ENCODE measurements at regions not wholly inside any gene's neighbourhood (a gene's known extent, or its start where the extent isn't known, plus 50 kb on each side); places are given as distances from the start of the nearest gene placed in this dataset.
"Not testable (repeated sequence)": the region's sequence is repeated elsewhere in the genome, so short reads cannot be mapped to it uniquely, and the experiment has no call there.

DNA sequence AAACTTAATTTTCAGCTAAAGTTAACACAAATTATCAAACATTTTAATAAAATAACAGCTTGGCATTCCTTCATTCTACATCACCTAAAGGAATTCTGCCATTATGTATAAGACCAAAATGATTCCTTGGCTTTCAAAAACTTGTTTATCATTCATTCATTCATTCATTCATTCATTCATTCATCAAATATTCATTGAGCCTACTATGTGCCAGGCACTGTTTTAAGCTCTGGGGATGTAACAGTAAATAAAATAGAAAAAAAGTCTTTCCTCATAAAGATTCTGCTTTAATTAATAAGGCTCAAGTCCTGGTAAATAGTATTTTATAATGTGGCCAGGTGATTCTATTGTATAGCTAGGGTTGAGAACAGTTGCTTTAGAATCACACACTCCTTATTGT, 127.9 kb downstream of the GPR85 start:
- no peak for ATAC-seq
- Histone ChIP-seq H3K4me3 (no peak overlapping the region), H3K4me1 (no peaks in the 10 kb centered on the region), H3K27ac (no peak overlapping the region), H3K27me3 (ENCODE audit: low read depth) (no peaks in the 10 kb centered on the region), H3K9me3 (no peaks in the 10 kb centered on the region), H3K36me3 (no peaks in the 10 kb centered on the region)
- intact Hi-C loops (cut with DNase I): no loop called here
- DNase-seq: no peak
- TF ChIP-seq, protein P1, sequence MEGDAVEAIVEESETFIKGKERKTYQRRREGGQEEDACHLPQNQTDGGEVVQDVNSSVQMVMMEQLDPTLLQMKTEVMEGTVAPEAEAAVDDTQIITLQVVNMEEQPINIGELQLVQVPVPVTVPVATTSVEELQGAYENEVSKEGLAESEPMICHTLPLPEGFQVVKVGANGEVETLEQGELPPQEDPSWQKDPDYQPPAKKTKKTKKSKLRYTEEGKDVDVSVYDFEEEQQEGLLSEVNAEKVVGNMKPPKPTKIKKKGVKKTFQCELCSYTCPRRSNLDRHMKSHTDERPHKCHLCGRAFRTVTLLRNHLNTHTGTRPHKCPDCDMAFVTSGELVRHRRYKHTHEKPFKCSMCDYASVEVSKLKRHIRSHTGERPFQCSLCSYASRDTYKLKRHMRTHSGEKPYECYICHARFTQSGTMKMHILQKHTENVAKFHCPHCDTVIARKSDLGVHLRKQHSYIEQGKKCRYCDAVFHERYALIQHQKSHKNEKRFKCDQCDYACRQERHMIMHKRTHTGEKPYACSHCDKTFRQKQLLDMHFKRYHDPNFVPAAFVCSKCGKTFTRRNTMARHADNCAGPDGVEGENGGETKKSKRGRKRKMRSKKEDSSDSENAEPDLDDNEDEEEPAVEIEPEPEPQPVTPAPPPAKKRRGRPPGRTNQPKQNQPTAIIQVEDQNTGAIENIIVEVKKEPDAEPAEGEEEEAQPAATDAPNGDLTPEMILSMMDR (IDR thresholded peaks at IDR 0.05): no peak

DNA sequence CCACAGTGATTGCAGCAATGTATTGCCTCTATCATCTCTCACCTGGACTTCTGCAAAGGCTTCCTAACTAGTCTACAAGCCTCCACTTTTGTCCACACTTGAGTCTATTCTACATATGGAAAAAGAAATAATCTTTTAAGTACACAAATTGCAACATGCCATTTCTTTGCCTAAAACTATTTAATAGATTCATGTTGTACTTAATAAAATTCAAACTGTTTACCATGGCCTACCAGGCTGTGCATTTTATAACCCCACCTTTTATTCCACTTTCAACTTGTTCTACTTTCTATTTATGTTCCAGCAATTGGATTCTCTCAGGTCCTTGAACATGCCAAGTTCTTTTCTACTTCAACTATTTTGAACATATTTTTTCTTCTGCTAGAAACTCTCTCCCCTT, 128.7 kb downstream of the GPR85 start:
- no peaks in the 10 kb centered on the region for H3K9me3 ChIP-seq
- DNase-seq (no peak), ATAC-seq (no peak)
- H3K27me3 ChIP-seq (ENCODE audit: low read depth): no peaks in the 10 kb centered on the region
- TF ChIP-seq, protein P1 (IDR thresholded peaks at IDR 0.05): no peak
- no peaks in the 10 kb centered on the region for H3K36me3 ChIP-seq
- H3K4me1 ChIP-seq: no peaks in the 10 kb centered on the region
- intact Hi-C loops (cut with DNase I): no loop called here
- no peak overlapping the region for H3K4me3 ChIP-seq
- H3K27ac ChIP-seq: no peak overlapping the region

DNA sequence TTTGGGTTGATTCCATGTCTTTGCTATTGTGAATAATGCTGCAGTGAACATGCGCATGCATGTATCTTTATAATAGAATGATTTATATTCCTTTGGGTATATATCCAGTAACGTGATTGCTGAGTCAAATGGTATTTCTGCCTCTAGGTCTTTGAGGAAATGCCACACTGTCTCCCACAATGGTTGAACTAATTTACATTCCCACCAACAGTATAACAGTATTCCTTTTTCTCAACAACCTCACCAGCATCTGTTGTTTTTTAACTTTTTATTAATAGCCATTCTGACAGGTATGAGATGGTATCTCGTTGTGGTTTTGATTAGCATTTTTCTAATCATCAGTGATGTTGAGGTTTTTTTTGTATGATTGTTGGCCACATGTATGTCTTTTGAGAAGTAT, 133.6 kb downstream of the GPR85 start:
- DNase-seq; H3K36me3 ChIP-seq; intact Hi-C loops (cut with DNase I); H3K9me3 ChIP-seq; H3K4me1 ChIP-seq; H3K27ac ChIP-seq; H3K4me3 ChIP-seq; ATAC-seq; H3K27me3 ChIP-seq (ENCODE audit: low read depth): not testable (repeated sequence)

DNA sequence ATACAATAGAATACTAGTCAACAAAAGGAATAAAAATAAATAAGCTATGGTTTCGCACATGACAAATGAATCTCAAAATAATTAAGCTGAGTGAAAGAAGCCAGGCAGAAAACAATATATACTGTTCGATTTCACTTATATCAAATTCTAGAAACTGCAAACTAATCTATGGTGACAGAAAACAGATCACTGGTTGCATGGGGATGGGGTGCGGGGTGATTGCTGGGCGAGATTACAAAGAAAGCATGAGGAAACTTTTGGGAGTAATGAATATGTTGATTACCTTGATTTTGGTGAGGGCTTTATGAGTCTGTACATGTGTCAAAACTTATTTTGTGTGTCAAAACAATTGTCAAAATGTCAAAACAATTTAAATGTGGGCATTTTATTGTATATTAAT, 135.6 kb downstream of the GPR85 start:
- no peak for ATAC-seq
- DNase-seq: no peak
- H3K4me3 ChIP-seq: no peak overlapping the region
- H3K4me1 ChIP-seq: no peaks in the 10 kb centered on the region
- H3K36me3 ChIP-seq: no peaks in the 10 kb centered on the region
- intact Hi-C loops (cut with DNase I): no loop called here
- TF ChIP-seq, protein P1 (IDR thresholded peaks at IDR 0.05): no peak
- H3K27ac ChIP-seq: no peak overlapping the region
- no peaks in the 10 kb centered on the region for H3K9me3 ChIP-seq
- no peaks in the 10 kb centered on the region for H3K27me3 ChIP-seq (ENCODE audit: low read depth)

DNA sequence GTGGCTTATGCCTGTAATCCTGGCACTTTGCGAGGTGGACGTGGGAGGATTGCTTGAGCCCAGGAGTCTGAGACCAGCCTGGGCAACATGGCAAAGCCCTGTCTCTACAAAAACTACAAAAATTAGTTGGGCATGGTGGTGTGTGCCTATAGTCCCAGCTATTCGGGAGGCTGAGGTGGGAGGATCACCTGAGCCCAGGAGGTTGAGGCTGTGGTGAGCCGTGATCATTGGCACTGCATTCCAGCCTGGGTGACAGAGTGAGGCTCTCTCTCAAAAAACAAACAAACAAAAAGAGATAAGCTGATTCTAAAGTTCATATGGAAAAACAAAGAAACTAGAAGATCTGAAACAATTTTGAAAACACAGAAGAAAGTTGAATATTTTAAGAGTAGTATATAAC, 136.9 kb downstream of the GPR85 start:
- ATAC-seq; H3K27ac ChIP-seq; intact Hi-C loops (cut with DNase I); H3K27me3 ChIP-seq (ENCODE audit: low read depth); H3K4me3 ChIP-seq; H3K4me1 ChIP-seq; DNase-seq; H3K36me3 ChIP-seq; H3K9me3 ChIP-seq: not testable (repeated sequence)

DNA sequence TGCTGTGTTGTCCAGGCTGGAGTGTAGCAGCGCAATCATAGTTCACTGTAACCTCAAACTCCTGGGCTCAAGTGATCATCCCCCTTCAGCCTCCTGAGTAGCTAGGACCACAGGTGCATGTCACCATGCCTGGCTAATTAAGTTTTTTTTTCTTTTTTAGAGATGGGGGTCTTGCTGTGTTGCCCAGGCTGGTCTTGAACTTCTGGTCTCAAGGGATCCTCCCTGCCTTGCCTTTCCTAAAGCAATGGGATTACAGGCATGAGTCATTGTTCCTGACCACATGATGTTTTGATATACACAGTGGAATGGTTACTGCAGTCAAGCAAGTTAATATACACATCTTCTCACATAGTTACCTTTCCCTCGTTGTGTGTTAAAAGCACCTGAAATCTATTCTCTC, 140.3 kb downstream of the GPR85 start:
- intact Hi-C loops (cut with DNase I): no loop called here
- Histone ChIP-seq H3K4me3 (no peak overlapping the region), H3K36me3 (no peaks in the 10 kb centered on the region), H3K27me3 (ENCODE audit: low read depth) (no peaks in the 10 kb centered on the region), H3K9me3 (no peaks in the 10 kb centered on the region), H3K27ac (no peak overlapping the region), H3K4me1 (no peaks in the 10 kb centered on the region)
- TF ChIP-seq, protein P1 (IDR thresholded peaks at IDR 0.05): no peak
- no peak for DNase-seq
- ATAC-seq: no peak

DNA sequence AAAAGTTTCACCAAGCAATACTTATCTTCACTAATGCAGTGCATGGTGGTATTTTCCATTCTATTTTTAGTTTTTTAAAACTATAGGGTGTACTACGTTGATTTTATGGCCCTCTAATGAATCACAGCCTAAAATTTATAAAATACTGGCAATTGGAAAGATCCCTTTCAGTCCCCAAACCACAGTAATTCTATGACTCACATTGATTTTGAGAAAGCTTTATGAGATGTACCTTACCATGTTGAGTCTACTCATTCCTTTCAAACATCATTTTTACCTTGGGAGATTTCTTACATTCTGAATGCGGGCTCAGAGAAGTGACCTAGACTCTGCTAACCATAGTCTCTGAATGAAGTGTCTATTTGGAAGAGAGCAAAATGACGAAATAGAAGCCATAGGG, 141.6 kb downstream of the GPR85 start:
- TF ChIP-seq, protein P1 (IDR thresholded peaks at IDR 0.05): no peak
- no peak for ATAC-seq

More for the DNA sequence above, 141.6 kb downstream of the GPR85 start:
- H3K4me3 ChIP-seq: no peak overlapping the region
- intact Hi-C loops (cut with DNase I): no loop called here
- no peaks in the 10 kb centered on the region for H3K27me3 ChIP-seq (ENCODE audit: low read depth)
- DNase-seq: no peak
- H3K27ac ChIP-seq: no peak overlapping the region
- no peaks in the 10 kb centered on the region for H3K9me3 ChIP-seq
- H3K36me3 ChIP-seq: no peaks in the 10 kb centered on the region
- H3K4me1 ChIP-seq: peaks cover 6% of the 10 kb centered on the region

Data from lower lobe of right lung (tissue), 2 donors.